ENCODE measurements at regions not wholly inside any gene's neighbourhood (a gene's known extent, or its start where the extent isn't known, plus 50 kb on each side); places are given as distances from the start of the nearest gene placed in this dataset.
"Not testable (repeated sequence)": the region's sequence is repeated elsewhere in the genome, so short reads cannot be mapped to it uniquely, and the experiment has no call there.

DNA sequence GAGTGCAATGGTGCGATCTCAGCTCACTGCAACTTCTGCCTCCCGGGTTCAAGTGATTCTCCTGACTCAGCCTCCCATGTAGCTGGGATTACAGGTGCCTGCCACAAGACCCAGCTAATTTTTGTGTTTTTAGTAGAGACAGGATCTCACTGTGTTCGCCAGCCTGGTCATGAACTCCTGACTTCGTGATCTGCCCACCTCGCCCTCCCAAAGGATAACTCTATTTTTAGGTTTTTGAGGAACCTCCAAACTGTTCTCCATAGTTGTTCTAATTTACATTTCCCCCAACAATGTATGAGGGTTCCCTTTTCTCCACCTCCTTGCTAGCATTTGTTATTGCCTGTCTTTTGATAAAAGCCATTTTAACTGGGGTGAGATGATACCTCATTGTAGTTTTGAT lies 53.7 kb upstream of the ZCCHC2 start:
- H3K4me1 ChIP-seq (ENCODE audit: control insufficient read depth in 2 of 2, insufficient read depth in 2 of 2, low read length in 2 of 2); H3K4me3 ChIP-seq (ENCODE audit: low read length); ATAC-seq; POLR2A ChIA-PET; intact Hi-C loops (cut with micrococcal nuclease); H3K27me3 ChIP-seq (ENCODE audit: control insufficient read depth in 2 of 2, insufficient read depth in 2 of 2, low read length in 2 of 2); H3K27ac ChIP-seq (ENCODE audit: low read depth, low read length); H3K9me3 ChIP-seq (ENCODE audit: control insufficient read depth in 2 of 3, low read length in 3 of 3); DNase-seq; CTCF ChIA-PET; H3K36me3 ChIP-seq (ENCODE audit: control insufficient read depth in 2 of 3, insufficient read depth in 3 of 3, low read length in 3 of 3); H3K4me1 Mint-ChIP-seq; H3K27ac Mint-ChIP-seq; H3K4me3 Mint-ChIP-seq: not testable (repeated sequence)
- peaks cover 0 to 11% (median 0%) of the 10 kb centered on the region in 5 donors for H3K36me3 Mint-ChIP-seq
- H3K9me3 Mint-ChIP-seq: peaks cover 5 to 54% (median 32%) of the 10 kb centered on the region in 11 donors
- peaks cover 15 to 56% (median 20%) of the 10 kb centered on the region in 5 donors for H3K27me3 Mint-ChIP-seq
